DMS 273 (cell line): ENCODE measurements at regions not wholly inside any gene's neighbourhood (a gene's known extent, or its start where the extent isn't known, plus 50 kb on each side); places are given as distances from the start of the nearest gene placed in this dataset.
A peak's percentile ranks its signal among the peaks of the same experiment; 100 is the strongest.

Experiments
- DNase-seq: peaks from one replicate; lab custom pipeline; 2025; ENCODE audit not compliant: unreplicated experiment; lab: John Stamatoyannopoulos, UW

DNA sequence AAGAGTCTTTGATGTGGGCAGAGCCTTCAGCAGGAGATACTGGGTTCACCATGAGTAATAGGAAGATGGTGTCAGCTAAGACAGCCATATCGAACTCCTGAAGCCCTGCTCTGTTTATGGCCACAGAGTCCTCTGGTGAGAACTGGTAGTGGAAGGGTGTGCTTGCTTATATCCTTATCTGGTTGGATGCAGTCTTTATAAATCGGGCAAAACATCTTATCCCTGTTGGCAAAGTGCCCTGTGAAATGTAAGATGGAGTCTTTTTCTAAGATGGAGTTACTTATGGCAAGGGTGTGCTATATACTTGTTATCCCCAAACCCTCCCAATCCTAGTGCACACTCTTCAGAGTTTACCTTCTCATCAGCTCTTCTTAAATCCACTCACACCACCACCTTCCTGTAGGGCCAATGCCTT lies 190.8 kb upstream of the PARD3B start:
- DNase-seq: no peak

DNA sequence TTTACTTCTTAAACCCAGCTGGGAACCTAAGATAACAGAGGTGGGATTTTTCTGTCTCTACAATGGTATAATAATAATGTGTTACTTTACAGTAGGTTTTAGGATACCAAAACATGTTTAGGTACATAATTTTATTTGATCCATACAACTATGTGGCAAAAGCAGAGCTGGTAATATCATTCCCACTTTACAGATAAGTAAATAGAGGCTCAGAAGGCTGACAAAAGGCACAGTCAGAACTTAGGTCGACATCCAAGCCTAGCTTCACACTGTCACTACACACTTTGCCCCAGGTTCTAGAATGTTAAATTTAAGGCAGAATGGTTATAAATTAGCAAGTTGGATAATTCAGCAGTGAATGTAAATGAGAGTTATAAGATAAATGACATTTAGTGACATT lies 189.6 kb upstream of the PARD3B start:
- DNase-seq: no peak

DNA sequence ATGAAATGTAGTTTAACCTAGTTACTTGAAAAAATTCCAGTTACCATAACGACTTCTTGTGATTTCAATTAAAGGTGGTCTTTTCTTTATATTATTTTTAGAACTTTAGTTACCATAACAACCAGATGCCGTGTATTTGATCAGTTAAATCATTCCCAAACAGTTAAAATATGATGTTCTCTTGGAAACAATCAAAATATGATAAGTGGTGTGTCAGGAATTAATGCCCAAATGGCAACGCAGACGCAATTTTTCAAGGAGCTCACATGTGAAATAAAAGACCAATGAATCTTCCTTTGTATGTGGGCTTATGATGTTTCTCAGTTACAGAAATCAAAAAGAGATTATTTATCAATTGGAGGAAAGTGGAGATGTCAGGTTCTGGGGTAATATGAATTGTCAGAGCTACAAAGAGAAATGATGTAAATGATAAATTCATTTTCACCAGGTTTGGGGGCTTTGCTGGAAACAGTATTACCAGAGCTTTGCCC lies 189.1 kb upstream of the PARD3B start:
- DNase-seq: no peak

GRCh38 chr2:204357286-204357685 lies 188.0 kb upstream of the PARD3B start:
- DNase-seq: peak; percentile 12

DNA sequence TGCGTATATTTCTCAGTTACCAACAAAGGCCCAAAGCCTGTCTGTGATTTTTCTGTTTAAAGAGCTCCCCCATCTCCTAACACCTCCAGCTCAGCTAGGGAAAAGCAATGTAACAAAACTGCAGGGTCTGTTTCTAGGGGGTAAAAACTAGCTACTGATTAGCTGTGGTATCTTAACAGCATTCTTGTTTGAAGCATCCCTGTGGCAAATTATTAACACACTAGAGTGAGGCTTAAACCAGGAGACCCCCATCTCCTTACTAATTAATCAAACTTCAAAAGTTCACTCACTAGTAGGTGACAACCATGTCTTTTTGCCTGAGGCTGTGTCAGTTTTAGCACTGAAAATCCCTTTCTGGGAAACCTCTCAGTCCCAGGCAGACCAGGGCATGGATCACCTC lies 186.2 kb upstream of the PARD3B start:
- DNase-seq: no peak

GRCh38 chr2:204360218-204361007 lies 184.9 kb upstream of the PARD3B start:
- DNase-seq: no peak

DNA sequence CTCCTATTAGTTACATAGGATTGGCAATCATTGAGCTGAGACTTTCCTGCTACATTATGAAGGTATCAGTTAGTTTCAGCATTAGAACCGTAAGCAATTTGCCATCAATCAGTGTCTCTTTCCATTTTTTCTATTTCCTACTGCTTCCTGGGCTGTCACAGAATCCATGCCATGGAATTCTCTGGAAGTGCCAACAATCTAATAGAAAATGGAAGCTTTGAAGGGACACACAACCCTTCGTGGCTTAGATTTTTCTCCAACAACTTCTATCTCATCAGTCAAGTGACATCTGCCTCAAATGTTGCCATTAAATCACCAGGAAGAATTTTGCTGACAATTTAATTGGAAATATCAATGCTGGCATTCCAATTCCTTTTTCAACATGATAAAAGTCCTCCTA lies 183.5 kb upstream of the PARD3B start:
- DNase-seq: no peak

DNA sequence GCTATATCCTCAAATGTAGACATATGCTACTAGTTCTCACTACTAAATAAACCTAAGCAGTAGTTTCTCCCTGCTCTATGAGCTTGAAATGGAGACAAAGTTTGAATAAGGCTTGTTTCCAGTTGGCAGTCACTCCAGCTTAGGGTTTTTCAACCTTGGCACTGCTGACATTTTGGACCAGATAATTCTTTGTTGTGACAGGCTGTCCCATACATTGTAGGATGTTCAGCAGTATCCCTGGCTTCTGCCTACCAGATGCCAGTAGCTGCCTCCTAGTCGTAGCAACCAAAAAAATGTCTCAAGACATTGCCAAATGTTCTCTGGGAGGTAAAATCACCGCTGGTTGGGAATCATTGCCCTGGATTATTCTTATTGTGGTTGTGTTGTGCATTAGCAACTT lies 182.7 kb upstream of the PARD3B start:
- DNase-seq: no peak

DNA sequence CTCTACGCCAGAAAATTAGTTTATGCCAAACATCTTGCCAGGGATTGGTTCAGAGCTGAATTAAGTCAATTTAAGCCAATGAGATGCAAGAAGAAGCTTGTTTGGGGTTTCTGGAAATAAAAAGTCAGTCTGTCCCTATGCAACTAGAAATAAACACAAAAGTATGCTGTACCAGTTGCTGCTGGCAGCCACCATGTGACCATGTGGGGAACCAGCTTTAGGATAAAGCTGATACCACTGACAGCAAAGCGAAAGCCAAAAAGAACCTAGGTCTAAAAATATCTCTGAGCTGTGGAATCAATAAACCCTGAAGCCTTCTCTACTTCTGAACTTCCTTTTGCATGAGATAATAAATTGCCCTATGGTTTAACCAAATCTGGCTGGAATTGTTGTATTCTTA lies 181.8 kb upstream of the PARD3B start:
- DNase-seq: no peak

GRCh38 chr2:204364860-204365535 lies 180.3 kb upstream of the PARD3B start:
- no peak for DNase-seq

GRCh38 chr2:204365811-204366210 lies 179.5 kb upstream of the PARD3B start:
- DNase-seq: peak; percentile 41

GRCh38 chr2:204367466-204367865 lies 177.8 kb upstream of the PARD3B start:
- no peak for DNase-seq

DNA sequence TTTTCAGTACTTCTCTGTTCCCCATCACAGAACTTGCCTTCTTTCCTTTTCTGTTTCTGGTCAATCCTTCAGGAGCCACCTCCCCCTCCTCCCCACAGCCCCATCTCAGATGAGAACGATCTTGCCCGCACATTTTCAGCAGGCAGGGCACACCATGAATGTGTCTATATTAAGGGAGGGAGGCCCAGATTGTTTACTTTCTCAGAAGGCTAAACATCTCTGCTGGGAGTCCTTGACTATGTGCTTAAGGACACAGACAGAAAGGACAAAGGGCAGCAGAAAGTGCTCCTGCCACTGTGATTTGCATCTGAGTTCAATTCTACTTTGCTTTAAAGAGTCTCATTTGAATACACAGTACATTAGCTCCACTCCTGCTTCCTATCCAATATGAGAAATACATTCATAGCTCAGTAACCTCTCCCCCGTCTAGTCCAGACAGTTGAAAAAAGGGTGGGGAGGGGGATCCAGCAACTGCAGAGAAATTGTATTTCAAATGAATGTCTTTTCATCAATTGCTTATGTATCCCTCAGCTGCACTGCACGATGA lies 175.0 kb upstream of the PARD3B start:
- DNase-seq: no peak

GRCh38 chr2:204373942-204374341 lies 171.3 kb upstream of the PARD3B start:
- DNase-seq: no peak

DNA sequence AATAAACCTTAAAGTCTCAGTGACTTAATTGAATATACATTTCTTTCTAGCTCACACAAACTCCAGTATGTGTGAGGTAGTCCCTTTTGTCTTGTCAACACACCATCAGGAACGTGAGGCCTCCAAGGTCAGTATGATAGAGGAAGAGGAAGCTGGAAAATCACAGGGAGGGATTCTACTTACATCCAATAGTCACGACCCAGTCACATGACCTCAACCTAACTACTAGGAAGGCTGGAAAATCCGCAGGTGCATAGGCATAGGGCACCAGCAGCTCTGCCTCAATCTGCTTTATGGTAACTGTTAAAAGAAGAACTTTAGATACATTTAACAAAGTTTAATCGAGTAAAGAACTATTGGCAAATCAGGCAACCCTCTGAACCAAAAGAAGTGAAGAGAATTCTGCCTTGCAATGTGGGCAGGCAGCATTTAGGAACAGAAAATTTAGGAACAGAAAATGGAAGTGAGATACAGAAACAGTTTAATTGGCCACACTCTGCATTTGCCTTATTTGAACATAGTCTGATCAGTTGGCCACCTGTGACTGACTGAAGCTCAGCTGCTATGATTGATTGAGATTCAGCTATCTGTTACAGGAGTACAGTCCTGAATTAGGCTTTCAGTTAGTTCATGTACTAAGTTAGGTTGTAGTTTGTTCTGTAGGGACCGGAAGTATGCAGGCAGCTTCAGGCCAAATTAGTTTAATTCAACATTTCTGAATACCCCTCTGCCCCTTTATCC lies 165.0 kb upstream of the PARD3B start:
- no peak for DNase-seq

DNA sequence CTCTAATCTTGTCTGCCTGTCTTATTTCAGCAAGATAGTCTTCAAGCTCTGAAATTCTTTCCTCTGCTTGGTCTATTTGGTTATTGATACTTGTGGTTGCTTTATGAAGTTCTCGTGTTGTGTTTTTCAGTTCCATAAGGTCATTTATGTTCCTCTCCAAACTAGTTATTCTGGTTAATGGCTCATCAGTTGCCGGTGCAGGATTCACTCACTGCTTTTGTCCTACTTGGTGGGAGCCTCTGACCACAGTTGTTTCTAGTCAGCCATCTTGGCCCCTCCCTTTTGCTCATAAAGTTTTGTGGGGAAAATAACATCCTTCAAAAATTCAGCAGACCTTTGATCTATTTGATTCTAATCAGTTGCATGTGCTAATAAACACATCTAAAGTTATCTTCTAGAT lies 158.6 kb upstream of the PARD3B start:
- DNase-seq: no peak

- no peak for DNase-seq
These were observed 156.2 kb upstream of the PARD3B start for GRCh38 chr2:204389120-204389519.

DNA sequence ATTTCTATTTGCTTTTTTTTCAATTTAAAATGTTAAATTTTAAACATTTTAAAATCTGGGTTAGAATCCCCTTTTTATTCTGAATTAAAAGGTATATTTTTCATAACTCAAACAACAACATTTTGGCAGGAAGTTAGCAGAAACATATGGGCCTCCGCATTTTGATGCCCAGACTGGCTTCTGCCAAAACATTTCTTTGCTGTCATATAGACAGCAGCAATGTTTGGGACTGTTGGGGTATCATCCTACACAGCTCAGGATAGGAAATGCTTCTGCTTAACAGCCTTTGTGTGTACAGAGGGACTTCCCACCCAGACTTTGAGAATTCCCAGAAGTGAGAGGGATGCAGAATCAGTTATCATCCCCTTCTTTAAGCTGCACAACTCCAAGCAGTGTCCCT lies 155.4 kb upstream of the PARD3B start:
- no peak for DNase-seq

DNA sequence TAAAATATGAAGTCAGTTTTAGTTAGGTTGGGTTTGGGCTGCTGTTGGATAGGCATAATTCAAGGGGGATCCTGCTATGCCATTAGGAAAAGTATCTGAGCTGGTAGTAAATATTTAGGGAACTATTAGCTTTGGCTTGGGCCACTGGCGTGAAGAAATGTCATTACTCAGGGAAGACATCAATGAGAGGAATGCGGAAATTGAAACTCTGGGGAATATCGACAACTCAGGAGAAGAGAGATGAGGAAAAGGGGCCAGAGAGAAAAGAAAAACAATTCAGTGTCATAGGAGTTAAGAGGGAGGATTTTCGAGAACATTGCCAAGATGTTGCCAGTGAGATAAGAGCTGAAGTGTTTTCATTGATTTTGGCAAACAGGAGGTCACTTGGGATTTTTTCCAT lies 149.7 kb upstream of the PARD3B start:
- no peak for DNase-seq

GRCh38 chr2:204401114-204401513 lies 144.2 kb upstream of the PARD3B start:
- DNase-seq: no peak

- no peak for DNase-seq
These were observed 137.9 kb upstream of the PARD3B start for GRCh38 chr2:204407204-204408014.
